ENCODE measurements at regions not wholly inside any gene's neighbourhood (a gene's known extent, or its start where the extent isn't known, plus 50 kb on each side); places are given as distances from the start of the nearest gene placed in this dataset.

GRCh38 chr10:44308935-44309334, 76.0 kb downstream of the CXCL12 start:
- no peak for TF ChIP-seq ZC3H11A (IDR thresholded peaks at IDR 0.05)
- no peak for TF ChIP-seq GATA3 (IDR thresholded peaks at IDR 0.05; ENCODE audit: borderline replicate concordance)
- TF ChIP-seq HOXB13 (CRISPR knock-in tag; IDR thresholded peaks at IDR 0.05; ENCODE audit: low read depth) = no peak
- TF ChIP-seq RFX5 (IDR thresholded peaks at IDR 0.05) = no peak
- CTCF ChIA-PET = interaction anchor here (1.1 kb wide), 1 partner anchor 556 kb away, joined by 3 read pairs; no protein-coding TSS in a partner anchor
- Histone ChIP-seq H3K9me3 (0 out of 3 replicates have a peak, but pooled peaks cover 3% of the 10 kb centered on the region), H3K27ac (no peak overlapping the region), H3K4me3 (no peak overlapping the region), H3K4me2 (no peak overlapping the region), H3K4me1 (0 out of 3 replicates have a peak, but pooled peaks cover 6% of the 10 kb centered on the region)
- 39% methylated on average over 4 of the region's 4 CpGs for WGBS (ENCODE audit: missing lambda C conversion rate)
- DNase-seq (ENCODE audit: low read depth in 1 of 2, low spot score in 1 of 2) (no peak), FAIRE-seq (no peak), ATAC-seq (no peak)
- POLR2A ChIA-PET = no interaction called here

- POLR2A ChIA-PET = no interaction called here
- no peak overlapping the region for H3K4me2 ChIP-seq
- WGBS (ENCODE audit: missing lambda C conversion rate) = 12% methylated on average over 3 of the region's 3 CpGs
Measured at GRCh38 chr10:44307691-44308090, 77.2 kb downstream of the CXCL12 start.

GRCh38 chr10:44306762-44307161, 78.1 kb downstream of the CXCL12 start:
- no peak overlapping the region for H3K4me2 ChIP-seq
- peaks cover 13% of the 10 kb centered on the region for H3K4me1 ChIP-seq
- peak in 1 of 2 experiments; percentile 55; a peak in 2 of 6 replicates for ATAC-seq
- no peak overlapping the region for H3K4me3 ChIP-seq
- ChIA-PET CTCF (no interaction called here), POLR2A (no interaction called here)
- WGBS (ENCODE audit: missing lambda C conversion rate) = 25% methylated on average over 2 of the region's 2 CpGs
- H3K27ac ChIP-seq = no peak overlapping the region
- no peak for TF ChIP-seq RFX5 (IDR thresholded peaks at IDR 0.05)
- no peak for TF ChIP-seq POLR2A (IDR thresholded peaks at IDR 0.05; ENCODE audit: low read length)
- no peak for TF ChIP-seq RARB (CRISPR knock-in tag; IDR thresholded peaks at IDR 0.05)
- TF ChIP-seq CTCF (IDR thresholded peaks at IDR 0.05) = peak; percentile 15; the same call in 1 of the 3 replicates
- TF ChIP-seq KDM5A (IDR thresholded peaks at IDR 0.05) = no peak
- no peak for TF ChIP-seq ATOH8 (CRISPR knock-in tag; IDR thresholded peaks at IDR 0.05; ENCODE audit: low read depth)
- TF ChIP-seq SREBF2 (IDR thresholded peaks at IDR 0.05) = no peak
- no peak for TF ChIP-seq POLR2AphosphoS2 (conservative IDR thresholded peaks at IDR 0.05; ENCODE audit: low read length)
- TF ChIP-seq EHMT2 (IDR thresholded peaks at IDR 0.05; ENCODE audit: low read depth) = no peak
- TF ChIP-seq CBX8 (IDR thresholded peaks at IDR 0.05) = no peak
- no peak for TF ChIP-seq HDAC2 (IDR thresholded peaks at IDR 0.05)
- no peak for TF ChIP-seq GATA3 (IDR thresholded peaks at IDR 0.05; ENCODE audit: borderline replicate concordance)
- TF ChIP-seq KDM1A (IDR thresholded peaks at IDR 0.05; ENCODE audit: low read depth) = no peak
- TF ChIP-seq RAD21 (conservative IDR thresholded peaks at IDR 0.05 in 1 of 2, IDR thresholded peaks at IDR 0.05 in 1 of 2) = 0 out of 5 replicates have a peak, but pooled peaks of 1 of the 2 experiments have one; percentile 2
- no peak for TF ChIP-seq ZC3H11A (IDR thresholded peaks at IDR 0.05)
- FAIRE-seq = no peak
- DNase-seq (ENCODE audit: low read depth in 1 of 2, low spot score in 1 of 2) = no peak
- H3K9me3 ChIP-seq = 0 out of 3 replicates have a peak, but pooled peaks cover 3% of the 10 kb centered on the region

More at GRCh38 chr10:44307691-44308090, 77.2 kb downstream of the CXCL12 start:
- H3K4me3 ChIP-seq = no peak overlapping the region
- H3K9me3 ChIP-seq = 0 out of 3 replicates have a peak, but pooled peaks cover 3% of the 10 kb centered on the region
- no peak for FAIRE-seq
- H3K4me1 ChIP-seq = 0 out of 3 replicates have a peak, but pooled peaks cover 6% of the 10 kb centered on the region
- no peak for DNase-seq (ENCODE audit: low read depth in 1 of 2, low spot score in 1 of 2)
- TF ChIP-seq CHD2 (IDR thresholded peaks at IDR 0.05; ENCODE audit: low read length, partially characterized antibody) = no peak
- no peak for TF ChIP-seq MAFK (IDR thresholded peaks at IDR 0.05; ENCODE audit: partially characterized antibody)
- no peak for TF ChIP-seq RNF2 (IDR thresholded peaks at IDR 0.05; ENCODE audit: borderline replicate concordance, low read depth)
- no peak for TF ChIP-seq EP300 (IDR thresholded peaks at IDR 0.05)
- no peak for TF ChIP-seq CHD4 (IDR thresholded peaks at IDR 0.05; ENCODE audit: borderline replicate concordance)
- no peak for TF ChIP-seq CBX2 (IDR thresholded peaks at IDR 0.05; ENCODE audit: borderline replicate concordance, low read depth)
- no peak for TF ChIP-seq MAX (IDR thresholded peaks at IDR 0.05)
- no peak for TF ChIP-seq TP53 (CRISPR knock-in tag; IDR thresholded peaks at IDR 0.05)
- no peak for ATAC-seq
- no peak overlapping the region for H3K27ac ChIP-seq
- CTCF ChIA-PET = interaction anchor here (0.6 kb wide), 1 partner anchor 71 kb away, joined by 3 read pairs; no protein-coding TSS in a partner anchor
